HG03196 (cell line): ENCODE measurements at regions not wholly inside any gene's neighbourhood (a gene's known extent, or its start where the extent isn't known, plus 50 kb on each side); places are given as distances from the start of the nearest gene placed in this dataset.

ENCODE experiments used
- ATAC-seq: cut with Tn5 transposase; IDR thresholded peaks from one replicate; pipeline ENCODE4 v1.9.1; 2021; ENCODE audit not compliant: unreplicated experiment

DNA sequence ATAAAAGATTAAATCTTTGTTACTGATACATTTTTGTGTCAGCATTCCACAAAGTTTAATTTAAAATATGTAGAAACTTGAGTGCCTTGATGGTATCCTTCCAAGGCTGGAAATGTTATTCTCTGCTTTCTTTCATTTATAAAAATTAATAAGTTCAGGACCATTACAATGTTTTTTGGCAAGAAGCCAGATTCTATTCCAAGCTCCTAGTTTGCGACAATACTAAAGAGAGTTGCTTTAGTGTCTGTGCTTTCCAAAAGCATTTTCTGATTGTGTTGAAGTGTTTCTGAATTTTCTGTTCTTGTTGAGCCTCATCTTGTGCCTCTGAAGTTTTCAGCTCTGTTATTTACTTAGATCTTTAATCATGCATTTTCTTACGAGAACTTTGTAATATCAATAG is 516.2 kb downstream of the KCTD8 start:
- no peak for ATAC-seq

- no peak for ATAC-seq
These were observed 504.6 kb downstream of the KCTD8 start for GRCh38 chr4:43943998-43944397.

DNA sequence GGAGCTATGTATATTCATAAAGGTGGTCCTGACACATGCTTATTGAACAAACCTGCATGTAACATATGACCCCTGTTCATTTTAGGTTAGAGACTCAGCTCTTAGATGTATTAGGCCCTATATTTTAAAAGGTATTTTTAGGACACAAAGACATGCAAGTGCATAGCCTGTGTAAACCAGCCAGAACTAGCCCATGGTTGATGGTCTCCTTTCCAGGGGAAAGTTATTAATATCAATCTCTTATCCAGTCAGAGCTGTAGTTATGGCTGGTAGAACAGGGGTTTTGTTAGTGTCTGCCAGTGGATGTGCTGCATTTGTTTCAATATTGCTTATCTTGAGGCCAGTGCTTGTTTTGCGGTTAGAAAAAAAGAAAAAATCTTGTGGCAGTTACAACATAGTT is 488.6 kb downstream of the KCTD8 start:
- ATAC-seq = no peak

DNA sequence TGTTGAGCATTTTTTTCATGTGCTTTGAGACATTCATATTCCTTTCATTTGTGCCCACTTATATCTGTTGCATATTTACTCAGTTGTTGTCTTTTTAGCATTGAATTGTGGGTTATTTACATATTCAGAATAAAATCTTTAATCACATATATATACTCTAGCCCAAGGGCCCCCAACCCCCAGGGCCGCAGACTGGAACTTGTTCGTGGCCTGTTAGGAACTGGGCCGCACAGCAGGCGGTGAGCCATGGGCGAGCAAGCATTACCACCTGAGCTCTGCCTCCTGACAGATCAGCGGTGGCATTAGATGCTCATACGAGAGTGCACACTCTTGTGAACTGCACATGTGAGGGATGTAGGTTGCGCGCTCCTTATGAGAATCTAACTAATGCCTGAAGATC is 480.6 kb downstream of the KCTD8 start:
- no peak for ATAC-seq

GRCh38 chr4:43983610-43984009 is 465.0 kb downstream of the KCTD8 start:
- ATAC-seq = no peak

DNA sequence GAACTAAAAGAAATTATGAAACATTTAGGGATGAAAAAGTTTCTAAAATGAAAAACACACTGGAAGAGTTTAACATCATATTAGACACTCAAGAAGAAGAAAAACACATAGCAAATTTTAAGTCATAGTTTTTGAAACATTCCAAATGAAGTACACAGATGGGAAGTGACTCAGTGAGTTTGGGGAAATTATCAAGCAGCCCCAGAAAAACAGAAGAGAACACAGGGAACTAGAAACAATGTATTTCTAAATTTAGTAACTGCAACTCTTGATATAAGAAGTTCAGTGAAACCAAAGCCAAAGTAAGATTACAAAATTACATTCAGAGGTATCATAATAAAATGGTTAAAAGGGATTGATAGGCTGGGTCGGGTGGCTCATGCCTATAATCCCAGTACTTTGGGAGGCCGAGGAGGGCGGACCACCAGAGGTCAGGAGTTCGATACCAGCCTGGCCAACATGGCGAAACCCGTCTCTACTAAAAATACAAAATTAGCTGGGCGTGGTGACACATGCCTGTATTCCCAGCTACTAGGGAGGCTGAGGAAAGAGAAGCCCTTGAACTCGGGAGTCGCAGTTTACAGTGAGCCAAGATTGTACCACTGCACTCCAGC is 461.2 kb downstream of the KCTD8 start:
- no peak for ATAC-seq

DNA sequence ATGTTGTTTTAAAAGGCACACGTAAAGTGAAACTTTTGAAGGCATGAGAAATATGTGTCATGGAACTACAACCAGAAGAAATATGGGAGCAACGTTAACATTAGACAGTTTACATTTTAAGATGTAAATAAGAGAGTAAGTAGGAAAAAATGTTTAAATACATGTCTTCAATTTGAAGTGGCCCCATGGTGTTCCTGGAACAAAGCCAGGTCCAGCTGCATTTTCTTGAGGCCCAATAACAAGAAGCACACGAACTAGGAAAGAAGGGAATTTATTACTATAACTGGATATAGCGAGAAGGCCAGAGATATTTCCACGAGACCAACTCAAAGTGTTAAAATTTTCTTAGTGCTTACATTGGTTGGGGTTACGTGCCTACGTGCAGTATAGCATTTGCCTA is 458.1 kb downstream of the KCTD8 start:
- ATAC-seq = no peak

- no peak for ATAC-seq
These were observed 457.6 kb downstream of the KCTD8 start for GRCh38 chr4:43990963-43991362.

DNA sequence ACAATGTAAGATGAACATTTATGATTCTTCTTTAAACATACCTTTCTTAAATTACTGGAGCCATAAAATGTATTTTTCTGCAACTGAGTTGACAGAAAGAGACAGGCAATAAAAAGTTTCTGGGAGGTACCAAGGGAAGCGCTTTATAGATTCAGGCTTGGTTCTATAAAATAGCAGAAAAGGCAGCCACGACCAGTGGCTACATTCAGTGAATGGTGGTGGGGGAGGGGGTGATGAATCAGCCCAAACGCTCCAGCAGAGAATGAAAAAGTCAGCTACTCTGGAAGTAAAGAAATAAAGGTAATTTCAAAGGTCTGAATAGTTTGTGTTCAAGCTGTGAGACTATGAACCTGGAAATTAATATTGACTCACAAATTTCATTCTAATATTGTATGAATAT is 456.1 kb downstream of the KCTD8 start:
- no peak for ATAC-seq

- ATAC-seq = no peak
These were observed 455.3 kb downstream of the KCTD8 start for GRCh38 chr4:43993196-43993902.

GRCh38 chr4:43999669-44000068 is 448.9 kb downstream of the KCTD8 start:
- ATAC-seq = no peak

- ATAC-seq = no peak
These were observed 446.2 kb downstream of the KCTD8 start for GRCh38 chr4:44002368-44002767.

DNA sequence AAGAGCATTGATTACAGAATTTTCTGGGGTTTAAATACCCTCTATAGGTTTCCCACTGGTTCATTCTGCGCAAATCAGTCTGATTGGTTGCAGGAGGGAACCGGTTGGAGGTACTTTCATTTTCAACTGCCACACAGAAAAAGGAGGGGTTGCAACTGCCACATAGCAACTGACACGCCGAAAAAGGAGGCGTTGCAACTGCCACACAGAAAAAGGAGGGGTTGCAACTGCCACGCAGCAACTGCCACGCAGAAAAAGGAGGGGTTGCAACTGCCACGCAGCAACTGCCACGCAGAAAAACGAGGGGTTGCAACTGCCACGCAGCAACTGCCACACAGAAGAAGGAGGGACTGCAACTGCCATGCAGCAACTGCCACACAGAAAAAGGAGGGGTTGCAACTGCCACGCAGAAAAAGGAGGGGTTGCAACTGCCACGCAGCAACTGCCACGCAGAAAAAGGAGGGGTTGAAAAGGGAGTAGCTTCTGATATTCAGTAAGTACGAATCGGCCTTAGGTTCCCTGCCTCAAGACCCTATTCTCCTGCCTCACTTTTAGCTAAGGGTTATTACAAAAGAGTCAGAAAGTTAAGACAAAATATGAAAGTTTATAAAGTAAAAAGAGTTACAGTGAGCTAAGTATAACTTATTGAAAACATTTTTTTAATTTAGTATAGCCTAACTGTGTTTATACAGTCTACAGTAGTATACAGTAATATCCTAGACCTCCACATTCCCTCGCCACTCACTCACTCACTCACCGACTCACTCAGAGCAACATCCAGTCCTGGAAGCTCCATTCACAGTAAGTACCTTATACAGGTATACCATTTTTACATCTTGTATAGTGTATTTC is 431.8 kb downstream of the KCTD8 start:
- ATAC-seq = no peak

- no peak for ATAC-seq
These were observed 431.2 kb downstream of the KCTD8 start for GRCh38 chr4:44017422-44017739.

DNA sequence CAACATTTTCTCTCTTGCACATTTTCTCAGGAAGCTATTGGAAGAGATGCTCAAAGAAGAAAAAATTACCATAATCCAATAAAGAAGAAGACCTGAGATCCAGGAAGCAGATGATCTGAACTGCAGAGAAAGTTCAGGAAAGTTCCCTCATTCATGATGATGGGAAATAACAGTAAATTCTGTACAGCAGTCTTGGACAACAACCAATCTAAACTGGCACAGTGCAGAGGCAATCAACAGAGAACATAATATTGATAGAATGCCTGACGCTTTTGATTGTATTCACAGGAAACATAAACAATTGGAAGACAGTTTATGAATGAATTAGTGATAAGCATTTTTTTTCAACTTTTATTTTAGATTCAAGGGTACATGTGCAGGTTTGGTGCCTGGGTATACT is 428.9 kb downstream of the KCTD8 start:
- no peak for ATAC-seq

- no peak for ATAC-seq
These were observed 423.1 kb downstream of the KCTD8 start for GRCh38 chr4:44025376-44026020.

GRCh38 chr4:44038811-44039210 is 409.8 kb downstream of the KCTD8 start:
- no peak for ATAC-seq

GRCh38 chr4:44046491-44046890 is 402.1 kb downstream of the KCTD8 start:
- no peak for ATAC-seq

GRCh38 chr4:44056721-44057151 is 391.9 kb downstream of the KCTD8 start:
- no peak for ATAC-seq

GRCh38 chr4:44070843-44071242 is 377.8 kb downstream of the KCTD8 start:
- no peak for ATAC-seq
